HG03342 (cell line): ENCODE measurements at regions not wholly inside any gene's neighbourhood (a gene's known extent, or its start where the extent isn't known, plus 50 kb on each side); places are given as distances from the start of the nearest gene placed in this dataset.

Source experiments
- ATAC-seq: cut with Tn5 transposase; IDR thresholded peaks from one replicate; pipeline ENCODE4 v1.9.1; 2021; ENCODE audit warnings: mild to moderate bottlenecking, moderate library complexity; ENCODE audit not compliant: unreplicated experiment

DNA sequence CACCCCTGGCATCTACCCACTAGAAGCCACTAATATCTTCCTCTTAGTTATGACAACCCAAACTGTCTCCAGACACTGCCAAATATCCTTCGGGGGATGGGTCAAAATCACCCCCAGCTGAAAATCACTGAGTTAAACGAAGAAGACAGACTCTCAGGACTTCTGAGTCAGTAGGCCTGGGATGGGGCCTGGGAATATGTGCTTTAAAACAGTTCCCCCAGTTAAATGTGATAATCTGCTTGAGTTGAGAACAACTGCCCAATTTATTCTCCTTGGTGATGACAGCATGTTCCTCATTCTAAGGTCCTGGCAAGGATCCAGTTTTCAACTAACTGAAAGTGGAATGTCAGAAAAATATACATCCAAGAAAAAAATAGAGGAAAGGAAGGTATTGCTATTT, 52.4 kb downstream of the CBLL2 start:
- ATAC-seq, result no peak

DNA sequence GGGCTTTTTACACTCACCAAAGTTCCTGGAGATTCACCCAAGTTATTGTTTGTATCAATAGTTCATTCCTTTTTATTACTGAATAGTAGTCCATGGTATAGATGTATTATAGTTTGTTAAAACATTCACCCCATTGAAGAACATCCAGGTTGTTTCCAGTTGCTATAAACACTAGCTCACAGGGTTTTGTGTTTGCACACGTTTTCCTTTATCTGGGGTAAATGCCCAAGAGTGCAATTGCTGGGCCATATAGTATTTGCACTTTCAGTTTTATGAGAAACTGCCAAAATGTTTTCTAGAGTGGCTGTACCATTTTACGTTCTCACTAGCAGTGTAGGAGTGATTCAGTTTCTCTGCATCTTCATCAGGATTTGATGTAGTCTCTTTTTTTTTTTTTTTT, 57.1 kb downstream of the CBLL2 start:
- ATAC-seq, result no peak

DNA sequence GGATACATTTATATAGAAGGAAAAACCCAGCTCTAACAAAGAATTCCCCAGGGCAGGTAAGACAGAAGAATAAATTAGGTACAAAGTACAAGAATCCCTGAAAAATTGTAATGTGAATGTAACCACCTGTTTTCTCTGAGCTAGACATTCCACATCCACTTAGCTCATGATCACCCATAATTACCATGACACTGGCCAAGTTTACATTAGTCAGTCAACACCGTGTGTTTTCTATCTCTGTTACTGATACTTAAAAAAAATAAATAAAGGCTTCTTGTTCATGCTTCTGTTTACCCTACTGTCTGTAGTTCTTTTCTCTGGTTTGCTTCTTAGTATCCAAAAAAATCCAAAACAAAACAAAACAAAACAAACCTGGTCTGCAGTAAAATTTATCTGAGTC, 66.0 kb downstream of the CBLL2 start:
- ATAC-seq, result no peak

DNA sequence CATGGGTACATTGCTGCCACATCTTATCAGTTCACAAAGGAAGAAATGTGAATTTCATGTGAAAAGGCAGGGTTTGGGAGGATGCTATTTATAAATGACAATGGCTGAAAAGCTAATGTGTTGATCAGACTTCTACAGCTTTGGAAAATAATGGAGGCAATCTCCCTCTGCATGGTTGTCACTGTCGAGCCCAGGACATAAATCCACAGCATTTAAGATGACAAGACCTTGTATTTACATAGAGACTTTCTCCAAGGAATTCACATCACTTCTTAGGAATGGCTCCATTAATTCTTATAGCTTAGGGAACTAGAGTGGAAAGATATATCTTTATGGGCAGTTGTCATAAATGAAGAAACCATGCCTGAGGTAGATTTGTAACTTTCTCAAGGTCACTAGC, 66.7 kb downstream of the CBLL2 start:
- no peak for ATAC-seq

DNA sequence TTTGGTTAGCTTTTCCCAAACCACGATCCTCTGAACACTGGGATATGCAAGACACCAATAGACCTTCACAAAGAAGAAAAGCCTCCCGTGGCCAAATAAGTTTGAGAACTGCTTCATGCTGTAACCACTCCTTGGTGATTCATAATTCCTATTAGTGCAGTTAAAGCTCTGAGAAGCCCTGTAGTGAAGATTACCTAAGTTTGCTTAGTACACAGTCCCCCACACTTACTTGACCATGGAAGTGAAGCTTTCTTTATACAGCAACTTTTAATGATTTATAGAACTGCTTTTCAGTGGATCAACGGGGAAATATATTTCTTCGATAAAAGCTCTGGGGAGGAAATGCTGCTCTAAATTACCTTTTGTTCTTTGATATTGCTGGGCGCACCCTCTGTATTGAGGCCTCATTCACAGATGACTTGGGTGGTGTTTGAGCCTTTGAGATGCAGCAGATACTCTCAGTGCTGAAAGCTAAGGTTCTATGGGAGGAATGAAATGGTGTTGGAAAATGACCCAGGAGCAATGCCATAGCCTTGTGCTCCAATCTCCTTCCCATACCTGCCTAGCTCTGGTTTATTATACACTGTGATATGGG, 67.4 kb downstream of the CBLL2 start:
- ATAC-seq, result no peak

DNA sequence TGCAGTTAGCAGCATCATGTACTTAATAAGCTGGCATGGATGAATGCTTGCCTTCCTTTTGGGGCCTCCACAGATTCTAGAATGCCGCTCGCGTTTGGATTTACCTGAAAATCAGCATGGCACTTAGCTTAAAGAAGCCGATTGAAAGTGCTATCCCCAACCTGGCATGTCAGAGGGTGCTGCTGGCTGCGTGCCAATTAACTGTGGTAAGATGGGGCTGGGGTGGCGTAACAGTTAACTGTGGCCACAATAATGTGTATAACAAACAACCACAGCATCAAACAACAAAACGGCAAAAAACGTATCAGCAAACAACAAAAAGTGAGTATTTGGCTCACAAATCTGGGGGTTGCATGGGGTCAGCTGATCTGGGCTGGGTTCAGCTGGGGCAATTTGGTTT, 70.5 kb downstream of the CBLL2 start:
- no peak for ATAC-seq

DNA sequence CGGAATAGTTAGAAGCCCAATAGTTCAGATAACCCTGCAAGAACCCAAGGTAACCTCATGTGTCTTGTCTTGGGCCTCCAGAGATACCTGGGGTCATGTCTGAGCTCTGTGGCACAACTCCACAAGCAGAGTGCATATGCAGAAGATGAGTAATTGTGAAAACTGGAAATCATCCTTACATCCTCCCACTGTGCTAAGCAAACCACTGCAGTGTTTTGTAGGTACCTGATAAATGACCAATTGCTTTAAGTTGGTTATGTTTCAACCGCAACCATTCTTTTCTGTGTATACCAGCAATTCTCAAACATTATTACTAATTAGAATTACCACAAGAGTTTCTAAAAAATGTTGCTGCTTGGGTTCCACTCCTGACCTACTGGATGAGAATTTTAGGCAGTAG, 73.2 kb downstream of the CBLL2 start:
- ATAC-seq, result no peak

DNA sequence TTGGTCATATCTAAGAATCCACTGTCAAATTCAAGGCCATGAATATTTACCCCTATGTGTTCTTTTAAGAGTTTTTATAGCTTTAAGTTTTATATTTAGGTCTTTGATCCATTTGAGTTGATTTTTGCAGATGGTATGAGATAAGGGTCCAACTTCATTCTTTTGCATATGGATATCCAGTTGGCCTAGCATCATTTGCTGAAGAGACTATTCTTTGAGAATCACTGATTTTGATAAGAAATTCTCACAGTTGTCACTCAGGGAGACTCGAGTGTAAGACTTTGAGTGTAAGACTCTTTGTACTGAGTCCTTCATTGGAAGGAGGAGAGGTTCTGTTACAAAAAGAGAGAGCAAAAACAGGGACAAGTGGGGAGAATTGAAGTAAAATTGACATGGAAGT, 74.8 kb downstream of the CBLL2 start:
- ATAC-seq, result no peak

DNA sequence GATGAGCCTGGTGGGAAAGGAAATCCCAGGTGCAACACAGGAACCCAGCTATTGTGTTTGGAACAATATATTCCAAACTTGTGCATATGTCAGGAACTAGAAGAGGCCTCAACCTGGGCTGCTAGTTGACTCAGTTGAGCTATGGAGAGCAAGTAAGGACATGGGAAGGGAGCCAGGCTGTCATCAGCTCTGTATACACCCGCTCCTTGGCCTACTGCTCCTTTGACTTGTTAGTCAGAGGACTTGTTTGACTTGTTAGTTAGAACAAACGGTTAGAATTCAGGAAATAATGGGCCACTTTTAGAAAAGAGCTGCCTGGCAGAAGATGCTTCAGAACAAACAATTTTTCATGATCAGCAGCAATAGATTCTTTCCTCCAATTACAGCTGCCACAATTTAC, 76.4 kb downstream of the CBLL2 start:
- ATAC-seq, result no peak

DNA sequence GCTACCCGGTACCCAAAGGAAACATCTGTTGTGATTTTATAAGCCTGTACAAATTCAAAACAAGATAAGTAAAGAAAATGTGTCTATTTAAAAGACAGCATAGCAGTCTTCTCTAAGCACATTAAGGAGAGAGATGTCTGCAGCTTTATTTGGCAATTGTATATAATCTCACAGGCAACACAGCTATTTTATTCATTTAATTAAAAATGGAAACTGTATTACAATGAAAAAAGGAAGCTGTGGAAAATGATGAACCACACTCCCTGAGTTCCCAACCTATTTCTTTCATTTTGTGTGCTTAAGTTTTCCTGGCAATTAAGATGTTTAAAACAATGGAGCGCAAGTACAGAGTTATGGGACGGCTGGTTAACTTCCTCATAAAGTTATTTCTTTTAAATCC, 78.4 kb downstream of the CBLL2 start:
- ATAC-seq, result no peak

DNA sequence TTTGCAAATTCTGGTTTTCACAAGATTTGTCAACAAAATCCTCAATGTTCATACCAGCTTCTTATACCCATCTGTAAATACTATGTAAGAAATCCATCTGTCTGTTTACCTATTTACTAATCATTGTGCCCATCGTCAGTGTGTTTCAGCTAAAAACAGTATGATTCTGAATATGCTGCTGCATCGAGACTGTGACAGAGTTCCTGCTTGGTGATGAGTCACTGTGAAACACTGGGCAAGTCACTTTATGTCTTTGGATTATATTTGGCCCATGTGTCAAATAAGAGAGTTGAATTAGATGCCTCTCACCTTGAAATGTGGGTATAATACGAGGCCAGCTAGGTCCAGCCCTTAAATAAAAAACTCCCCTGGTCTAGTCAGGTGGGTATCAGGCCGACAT, 79.3 kb downstream of the CBLL2 start:
- no peak for ATAC-seq

DNA sequence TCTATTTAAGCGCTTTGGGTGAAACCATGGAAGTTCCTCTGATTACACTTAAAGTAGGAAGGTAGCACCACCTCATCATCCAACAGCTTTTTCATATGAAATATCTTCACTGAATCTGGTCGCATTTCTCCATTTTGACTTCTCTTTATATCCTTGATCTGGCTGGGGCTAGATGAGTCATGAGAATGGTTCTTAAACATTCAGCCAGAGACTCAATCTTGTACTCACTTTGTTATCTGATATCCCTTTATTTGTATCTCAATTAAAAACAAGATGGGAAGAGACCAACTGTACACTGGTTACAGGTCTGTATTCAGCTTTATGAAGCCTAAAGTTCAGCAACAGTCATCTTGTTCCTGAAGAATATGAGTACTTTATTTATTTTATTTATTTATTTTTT, 84.9 kb downstream of the CBLL2 start:
- no peak for ATAC-seq

DNA sequence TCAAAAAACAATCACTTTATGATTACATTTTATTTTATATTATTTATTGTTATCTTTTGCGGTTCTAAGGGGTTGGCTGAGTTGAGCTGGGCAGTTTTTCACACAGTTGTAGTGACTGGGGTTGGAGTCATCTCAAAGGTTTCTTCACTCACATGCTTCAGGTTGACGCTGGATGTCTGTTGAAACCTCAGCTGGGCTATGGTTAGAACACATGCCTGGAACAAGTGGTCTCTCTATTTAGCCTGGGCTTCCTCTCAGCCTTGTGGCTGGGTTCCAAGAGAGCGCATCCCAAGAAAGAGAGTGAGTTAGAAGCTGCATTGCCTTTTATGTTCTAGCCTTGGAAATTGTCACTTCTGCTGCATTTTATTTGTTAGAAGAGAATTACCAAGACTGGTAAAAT, 87.4 kb downstream of the CBLL2 start:
- no peak for ATAC-seq

DNA sequence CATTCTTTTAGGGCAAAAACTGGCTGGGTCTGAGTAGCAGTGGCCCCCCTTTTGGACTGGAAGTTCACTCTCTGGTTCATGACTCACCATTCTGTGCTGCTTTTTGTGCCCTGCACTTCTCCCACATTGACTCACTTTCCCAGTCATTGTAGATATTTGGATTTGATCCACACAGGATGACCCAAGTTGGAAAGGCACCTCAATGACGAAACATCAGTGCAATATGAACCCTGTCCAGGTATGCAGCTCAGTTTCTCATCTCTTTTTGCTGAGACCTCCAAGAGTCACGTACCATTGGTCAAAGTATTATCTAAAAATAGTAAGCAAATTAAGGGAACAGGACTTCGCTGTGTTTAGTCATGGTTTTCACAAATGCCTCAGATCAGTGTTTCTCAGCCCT, 92.7 kb downstream of the CBLL2 start:
- no peak for ATAC-seq

DNA sequence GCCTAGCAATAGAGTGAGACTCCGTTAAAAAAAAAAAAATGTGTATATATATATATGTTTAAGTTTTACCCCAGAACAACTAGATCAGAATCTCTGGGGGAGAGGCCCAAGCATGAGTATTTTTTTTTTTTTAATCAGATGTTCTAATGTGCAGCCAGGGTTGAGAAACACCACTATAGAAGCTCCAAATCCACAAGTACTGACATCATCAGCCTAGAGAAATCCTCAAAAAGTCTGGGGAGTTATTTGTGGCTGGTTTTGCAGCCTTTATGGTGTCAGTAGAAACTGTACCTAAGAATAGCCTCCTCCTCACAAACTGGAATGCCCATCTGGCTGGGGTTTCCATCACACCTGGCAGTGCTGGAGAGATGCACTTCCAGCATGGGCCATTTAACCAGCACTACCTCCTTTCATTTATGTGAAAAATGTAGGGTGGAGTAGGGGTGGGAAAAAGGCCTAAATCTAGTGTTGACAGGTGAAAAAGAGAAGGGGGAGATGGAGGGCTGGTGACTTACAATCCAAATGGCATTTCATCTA, 93.5 kb downstream of the CBLL2 start:
- ATAC-seq, result no peak

DNA sequence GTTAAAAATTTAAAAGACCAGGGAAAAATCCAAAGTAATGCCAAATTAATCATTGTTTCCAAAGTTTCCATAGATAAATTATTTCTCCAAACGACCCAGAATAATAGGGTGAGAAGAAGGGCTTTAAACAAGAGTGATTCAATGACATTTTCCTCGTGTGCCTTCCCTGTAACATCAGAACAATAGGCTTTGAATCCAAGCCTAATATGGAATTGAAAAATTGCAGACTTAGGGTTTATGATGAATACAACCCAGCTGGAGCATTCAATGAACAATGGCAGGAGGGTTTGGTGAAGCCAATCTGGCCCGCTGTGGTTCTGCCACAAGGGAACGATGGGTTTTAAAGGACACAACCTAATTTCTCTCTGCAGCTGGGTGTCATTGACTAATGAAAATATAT, 94.2 kb downstream of the CBLL2 start:
- ATAC-seq, result no peak

DNA sequence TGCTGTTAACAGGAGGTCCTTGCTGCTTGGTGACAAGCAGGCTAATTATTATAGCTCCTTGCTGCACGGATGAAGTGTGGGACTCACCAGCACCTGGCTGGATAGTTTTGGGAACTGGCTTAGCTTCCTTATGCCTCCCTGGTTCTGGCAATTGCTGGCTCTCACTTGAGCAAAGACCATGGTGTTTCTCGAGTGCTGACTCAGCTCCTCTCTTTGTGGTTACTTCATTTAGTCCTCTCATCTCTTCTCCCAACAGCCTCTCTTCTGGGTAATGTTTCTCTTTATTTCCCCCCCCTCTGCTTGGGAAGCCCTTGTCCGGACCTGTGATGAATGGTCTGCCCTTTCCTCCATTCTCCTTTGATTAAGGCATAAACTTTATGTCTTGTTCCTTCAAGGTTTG, 100.4 kb downstream of the CBLL2 start:
- no peak for ATAC-seq

DNA sequence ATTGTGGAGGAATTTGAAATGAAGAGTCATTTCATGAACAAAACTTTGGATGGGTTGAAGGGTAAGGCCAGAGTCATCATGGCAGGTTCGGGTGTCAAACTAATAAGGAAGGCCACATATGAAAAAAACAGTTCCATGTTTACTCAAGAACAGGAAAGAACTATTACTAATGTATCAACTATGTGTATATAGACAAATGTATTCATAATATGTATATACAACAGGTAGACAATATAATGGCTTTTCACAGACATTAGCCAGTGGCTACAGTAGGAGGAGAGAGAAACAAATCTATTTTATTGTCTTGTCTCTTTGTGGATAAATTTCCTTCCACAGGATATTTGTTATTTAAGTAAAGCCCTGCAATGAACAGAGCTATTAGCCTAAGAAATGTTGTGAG, 101.1 kb downstream of the CBLL2 start:
- no peak for ATAC-seq

DNA sequence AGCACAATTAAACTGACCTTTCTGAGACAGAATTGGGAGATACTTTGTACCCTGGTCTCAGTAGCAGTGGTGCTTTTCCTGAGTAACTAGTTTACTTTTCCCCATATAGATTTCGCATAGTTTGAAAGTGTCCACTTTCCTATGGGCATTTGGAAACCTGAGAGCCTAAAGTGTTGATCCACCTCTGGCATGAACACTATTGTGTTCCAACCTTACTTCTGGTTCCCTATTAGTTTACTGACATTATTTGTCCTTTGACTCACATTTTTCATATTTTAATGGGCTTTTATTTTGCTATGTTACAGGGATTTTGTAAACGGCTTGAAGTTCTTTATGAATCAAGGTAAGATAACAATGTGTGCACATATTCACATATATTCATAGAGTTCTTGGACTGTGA, 103.7 kb downstream of the CBLL2 start:
- ATAC-seq, result no peak

DNA sequence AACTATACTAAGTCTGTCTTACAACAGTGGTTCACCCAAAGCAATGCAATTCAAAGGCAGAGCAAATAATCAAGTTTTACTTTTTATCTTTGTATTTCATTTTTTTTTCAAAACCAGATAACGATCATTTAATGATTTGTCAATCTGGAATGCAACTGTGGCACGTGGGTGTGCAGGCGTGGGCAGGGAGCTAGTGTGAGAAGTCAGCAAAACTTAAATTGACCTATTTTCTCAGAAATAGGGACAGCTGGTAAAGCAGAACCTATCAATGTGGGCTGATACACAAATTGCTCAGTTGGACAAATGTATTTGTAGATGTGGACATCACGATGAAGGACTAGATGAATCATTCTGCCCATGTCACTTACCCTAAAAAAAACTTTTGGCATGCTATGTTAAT, 105.6 kb downstream of the CBLL2 start:
- ATAC-seq, result no peak

DNA sequence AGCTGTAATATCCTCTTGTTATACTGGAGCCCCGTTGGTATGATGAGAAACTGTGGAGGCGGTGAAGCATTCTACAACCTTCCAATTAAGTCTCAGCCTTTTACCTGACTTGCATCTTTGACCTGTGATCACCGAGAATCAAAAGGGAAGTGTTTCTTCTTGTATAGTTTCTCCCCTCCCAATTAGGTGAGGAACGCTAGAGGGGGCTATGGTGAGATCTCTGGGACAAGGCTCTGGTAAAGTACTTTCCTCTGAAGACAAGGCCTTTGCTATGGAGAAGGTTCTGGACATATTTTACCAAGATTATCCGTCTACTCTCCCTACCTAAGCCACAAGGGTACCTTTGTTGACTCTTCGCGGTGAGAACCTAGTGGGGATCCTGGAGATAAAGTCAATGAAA, 111.3 kb downstream of the CBLL2 start:
- ATAC-seq, result no peak

DNA sequence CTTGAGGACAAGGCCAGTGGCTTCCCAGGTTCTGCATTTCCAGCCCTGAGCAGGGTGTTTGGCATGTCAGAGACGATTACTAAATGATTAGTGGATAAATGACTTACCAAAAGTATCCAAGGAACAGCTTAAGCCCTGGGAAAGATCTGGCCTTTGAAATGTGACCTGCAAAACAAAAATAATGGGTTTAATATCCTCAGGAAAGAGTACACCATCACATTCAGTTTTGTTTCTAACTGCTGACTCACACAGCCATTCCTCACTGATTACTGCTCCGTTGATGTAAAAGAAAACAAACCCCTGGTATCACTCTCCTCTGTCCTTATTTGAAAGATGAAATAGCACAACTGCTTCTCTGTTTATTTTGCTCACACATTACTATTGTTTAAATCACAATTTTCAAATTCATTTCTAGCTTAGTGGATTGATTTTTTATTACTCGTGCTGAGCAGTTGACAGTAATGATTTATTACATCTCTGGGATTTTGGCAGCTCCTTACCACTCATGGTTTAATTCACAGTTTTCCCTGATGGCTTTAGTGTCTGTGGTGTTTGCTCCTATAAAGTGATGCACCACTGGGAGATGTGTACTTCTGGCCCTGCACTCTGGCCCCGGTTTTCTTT, 117.0 kb downstream of the CBLL2 start:
- no peak for ATAC-seq
